C4-2B (cell line): ENCODE measurements at regions not wholly inside any gene's neighbourhood (a gene's known extent, or its start where the extent isn't known, plus 50 kb on each side); places are given as distances from the start of the nearest gene placed in this dataset.

Source experiments
- ZFX ChIP-seq: fragments of 450-650 bp; IDR thresholded peaks from 2 replicates; pipeline ENCODE4 v1.6.1; 2017
- TF ChIP-seq, protein P1 (sequence below): fragments of 450-650 bp; conservative IDR thresholded peaks from 2 replicates; pipeline ENCODE4 v1.5.1; 2017; ENCODE audit warnings: mild to moderate bottlenecking

DNA sequence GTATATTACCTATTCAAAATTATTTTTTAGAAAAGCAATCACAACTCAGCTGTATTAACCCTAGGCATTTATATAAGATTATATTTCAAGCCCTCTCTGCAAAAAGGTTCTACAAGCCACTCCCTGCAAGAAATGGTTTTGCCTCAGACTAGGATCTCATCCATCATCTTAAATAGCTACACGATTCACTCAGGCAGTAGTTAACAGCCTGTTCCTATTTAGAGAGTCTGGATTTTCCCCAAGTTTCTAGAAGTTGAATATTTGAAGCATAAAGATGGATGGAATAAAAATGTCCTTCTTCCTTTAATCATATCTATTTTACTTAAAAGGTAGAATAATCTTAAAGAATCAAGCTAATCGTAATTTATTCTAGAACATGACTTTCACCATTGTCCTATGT, 167.1 kb upstream of the STK17B start:
- TF ChIP-seq, protein P1, sequence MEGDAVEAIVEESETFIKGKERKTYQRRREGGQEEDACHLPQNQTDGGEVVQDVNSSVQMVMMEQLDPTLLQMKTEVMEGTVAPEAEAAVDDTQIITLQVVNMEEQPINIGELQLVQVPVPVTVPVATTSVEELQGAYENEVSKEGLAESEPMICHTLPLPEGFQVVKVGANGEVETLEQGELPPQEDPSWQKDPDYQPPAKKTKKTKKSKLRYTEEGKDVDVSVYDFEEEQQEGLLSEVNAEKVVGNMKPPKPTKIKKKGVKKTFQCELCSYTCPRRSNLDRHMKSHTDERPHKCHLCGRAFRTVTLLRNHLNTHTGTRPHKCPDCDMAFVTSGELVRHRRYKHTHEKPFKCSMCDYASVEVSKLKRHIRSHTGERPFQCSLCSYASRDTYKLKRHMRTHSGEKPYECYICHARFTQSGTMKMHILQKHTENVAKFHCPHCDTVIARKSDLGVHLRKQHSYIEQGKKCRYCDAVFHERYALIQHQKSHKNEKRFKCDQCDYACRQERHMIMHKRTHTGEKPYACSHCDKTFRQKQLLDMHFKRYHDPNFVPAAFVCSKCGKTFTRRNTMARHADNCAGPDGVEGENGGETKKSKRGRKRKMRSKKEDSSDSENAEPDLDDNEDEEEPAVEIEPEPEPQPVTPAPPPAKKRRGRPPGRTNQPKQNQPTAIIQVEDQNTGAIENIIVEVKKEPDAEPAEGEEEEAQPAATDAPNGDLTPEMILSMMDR: no peak
- no peak for TF ChIP-seq ZFX
